GM23338 (cell line): ENCODE measurements at regions not wholly inside any gene's neighbourhood (a gene's known extent, or its start where the extent isn't known, plus 50 kb on each side); places are given as distances from the start of the nearest gene placed in this dataset.

Experiments used
- ATAC-seq: fragments of 200-7000 bp; cut with Tn5 transposase; 3 replicates; pipeline ENCODE4 v1.9.1; 2020
- DNase-seq: peaks from one replicate; pipeline ENCODE4 v3.0.0-alpha.2; 2015; ENCODE audit warnings: low spot score
- H2AFZ ChIP-seq: fragments of 200-600 bp; sonication (generic); 2 replicates; pipeline ENCODE4 v1.8.0; 2016; ENCODE audit warnings: antibody characterized with exemption, mild to moderate bottlenecking, moderate library complexity
- H3F3A ChIP-seq: fragments of 200-600 bp; sonication (generic); replicated peaks from 2 replicates; pipeline ENCODE4 v1.8.0; 2017; ENCODE audit warnings: antibody characterized with exemption, mixed run types, low read depth
- H3K27ac ChIP-seq: fragments of 200-600 bp; sonication (generic); 2 replicates; pipeline ENCODE4 v1.6.1; 2016; ENCODE audit warnings: low read depth
- H3K27me3 ChIP-seq: fragments of 200-600 bp; sonication (generic); 2 replicates; pipeline ENCODE4 v1.8.0; 2016; ENCODE audit warnings: mild to moderate bottlenecking, mixed run types, moderate library complexity; ENCODE audit not compliant: insufficient read depth
- H3K36me3 ChIP-seq: fragments of 200-600 bp; sonication (generic); 2 replicates; pipeline ENCODE4 v1.8.0; 2016; ENCODE audit warnings: mild to moderate bottlenecking; ENCODE audit not compliant: insufficient read depth
- H3K4me1 ChIP-seq: fragments of 200-600 bp; sonication (generic); 2 replicates; pipeline ENCODE4 v1.8.0; 2016; ENCODE audit warnings: mild to moderate bottlenecking, moderate library complexity; ENCODE audit not compliant: insufficient read depth
- H3K4me2 ChIP-seq: fragments of 200-600 bp; sonication (generic); 2 replicates; pipeline ENCODE4 v1.7.1; 2017; ENCODE audit warnings: mixed run types
- H3K4me3 ChIP-seq: fragments of 200-600 bp; sonication (generic); 2 replicates; pipeline ENCODE4 v1.6.1; 2016; ENCODE audit warnings: mixed run types
- H3K79me2 ChIP-seq: fragments of 200-600 bp; sonication (generic); replicated peaks from 2 replicates; pipeline ENCODE4 v1.8.0; 2017; ENCODE audit warnings: mild to moderate bottlenecking; ENCODE audit not compliant: insufficient read depth
- H3K9me2 ChIP-seq: fragments of 200-600 bp; sonication (generic); 2 replicates; pipeline ENCODE4 v1.8.0; 2017; ENCODE audit not compliant: insufficient read depth
- H4K20me1 ChIP-seq: fragments of 200-600 bp; sonication (generic); replicated peaks from 2 replicates; pipeline ENCODE4 v1.8.0; 2017; ENCODE audit warnings: mild to moderate bottlenecking; ENCODE audit not compliant: insufficient read depth
- H3K27ac Mint-ChIP-seq: 2 replicates; pipeline ENCODE4 v1.8.0; 2020; ENCODE audit warnings: inconsistent platforms, mild to moderate bottlenecking, moderate library complexity, mixed read lengths
- H3K27me3 Mint-ChIP-seq: 3 replicates; pipeline ENCODE4 v1.8.0; 2022; ENCODE audit warnings: low read depth, mild to moderate bottlenecking, moderate library complexity, mixed read lengths, inconsistent platforms; ENCODE audit not compliant: insufficient read depth, poor library complexity
- H3K36me3 Mint-ChIP-seq: 3 replicates; pipeline ENCODE4 v1.8.0; 2021; ENCODE audit warnings: low read depth, mild to moderate bottlenecking, inconsistent platforms, moderate library complexity, mixed read lengths
- H3K4me1 Mint-ChIP-seq: 3 replicates; pipeline ENCODE4 v1.8.0; 2020; ENCODE audit warnings: mild to moderate bottlenecking, inconsistent platforms, mixed read lengths
- H3K4me3 Mint-ChIP-seq: 3 replicates; pipeline ENCODE4 v1.8.0; 2021; ENCODE audit warnings: moderate library complexity, mild to moderate bottlenecking, inconsistent platforms, mixed read lengths
- H3K9me3 Mint-ChIP-seq: 3 replicates; pipeline ENCODE4 v1.8.0; 2020; ENCODE audit warnings: moderate library complexity, mild to moderate bottlenecking, inconsistent platforms, mixed read lengths
- CREB1 ChIP-seq: fragments of 250-450 bp; sonication (Bioruptor Pico); IDR thresholded peaks from 2 replicates; pipeline ENCODE4 v1.5.0; 2020; ENCODE audit warnings: low read depth, mild to moderate bottlenecking, moderate library complexity
- CTCF ChIP-seq, 2 experiments: fragments of 200-600 bp in 1 of 2; sonication (generic) in 1 of 2; conservative IDR thresholded peaks; 2 replicates each; pipeline versions ENCODE4 v1.5.1 to v1.6.1; 2016 to 2017; ENCODE audit warnings: antibody characterized with exemption in 2 of 2, low read depth in 2 of 2, mild to moderate bottlenecking in 2 of 2, moderate library complexity in 1 of 2
- EZH2 ChIP-seq: fragments of 200-600 bp; sonication (generic); IDR thresholded peaks from one replicate; pipeline ENCODE4 v1.8.0; 2017; ENCODE audit warnings: antibody characterized with exemption, mild to moderate bottlenecking, low read depth; ENCODE audit not compliant: unreplicated experiment
- EZH2phosphoT487 ChIP-seq: fragments of 200-600 bp; sonication (generic); IDR thresholded peaks from one replicate; pipeline ENCODE4 v1.8.1; 2018; ENCODE audit warnings: antibody characterized with exemption; ENCODE audit not compliant: unreplicated experiment
- JUNB ChIP-seq: IDR thresholded peaks from one replicate; pipeline ENCODE4 v1.6.1; 2016; ENCODE audit warnings: antibody characterized with exemption; ENCODE audit not compliant: unreplicated experiment
- NANOG ChIP-seq: IDR thresholded peaks from 2 replicates; pipeline ENCODE4 v1.6.1; 2016; ENCODE audit warnings: antibody characterized with exemption, borderline replicate concordance
- POLR2AphosphoS5 ChIP-seq: IDR thresholded peaks from 2 replicates; pipeline ENCODE4 v1.6.1; 2016; ENCODE audit warnings: antibody characterized with exemption, low read depth
- REST ChIP-seq: IDR thresholded peaks from one replicate; pipeline ENCODE4 v1.6.1; 2018; ENCODE audit warnings: antibody characterized with exemption; ENCODE audit not compliant: unreplicated experiment
- STAT1 ChIP-seq: IDR thresholded peaks from one replicate; pipeline ENCODE4 v1.6.1; 2016; ENCODE audit warnings: antibody characterized with exemption; ENCODE audit not compliant: unreplicated experiment
- ZNF114 ChIP-seq: fragments of 250-450 bp; sonication (Bioruptor Pico); IDR thresholded peaks from 2 replicates; pipeline ENCODE4 v1.5.0; 2020; ENCODE audit warnings: mild to moderate bottlenecking, moderate library complexity
- TF ChIP-seq, protein P1 (sequence below): IDR thresholded peaks from 2 replicates; pipeline ENCODE4 v1.6.1; 2016; ENCODE audit warnings: antibody characterized with exemption

- no peak for TF ChIP-seq REST
- TF ChIP-seq, protein P1, sequence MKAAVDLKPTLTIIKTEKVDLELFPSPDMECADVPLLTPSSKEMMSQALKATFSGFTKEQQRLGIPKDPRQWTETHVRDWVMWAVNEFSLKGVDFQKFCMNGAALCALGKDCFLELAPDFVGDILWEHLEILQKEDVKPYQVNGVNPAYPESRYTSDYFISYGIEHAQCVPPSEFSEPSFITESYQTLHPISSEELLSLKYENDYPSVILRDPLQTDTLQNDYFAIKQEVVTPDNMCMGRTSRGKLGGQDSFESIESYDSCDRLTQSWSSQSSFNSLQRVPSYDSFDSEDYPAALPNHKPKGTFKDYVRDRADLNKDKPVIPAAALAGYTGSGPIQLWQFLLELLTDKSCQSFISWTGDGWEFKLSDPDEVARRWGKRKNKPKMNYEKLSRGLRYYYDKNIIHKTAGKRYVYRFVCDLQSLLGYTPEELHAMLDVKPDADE, result no peak
- TF ChIP-seq CREB1 (CRISPR knock-in tag), result no peak
- no peak for TF ChIP-seq JUNB
- no peak for TF ChIP-seq EZH2phosphoT487
- no peak for TF ChIP-seq POLR2AphosphoS5
Measured at GRCh38 chr5:161058781-161059180, 206.8 kb upstream of the ATP10B start (continued).

- Mint-ChIP-seq H3K4me1 (no peaks in the 10 kb centered on the region), H3K36me3 (no peaks in the 10 kb centered on the region), H3K27me3 (no peaks in the 10 kb centered on the region), H3K4me3 (no peak overlapping the region), H3K27ac (no peak overlapping the region), H3K9me3 (no peaks in the 10 kb centered on the region)
- H4K20me1 ChIP-seq, result no peaks in the 10 kb centered on the region
- no peak overlapping the region for H3K27ac ChIP-seq
- no peak for DNase-seq
- H3K9me2 ChIP-seq, result no peaks in the 10 kb centered on the region; the same call in 1 of the 2 replicates
- no peaks in the 10 kb centered on the region for H3K27me3 ChIP-seq
- no peak overlapping the region for H2AFZ ChIP-seq
- no peaks in the 10 kb centered on the region for H3K4me1 ChIP-seq
- no peaks in the 10 kb centered on the region for H3F3A ChIP-seq
- no peak overlapping the region for H3K4me3 ChIP-seq
- H3K36me3 ChIP-seq, result no peaks in the 10 kb centered on the region
- no peak overlapping the region for H3K4me2 ChIP-seq
- no peak for ATAC-seq
- no peaks in the 10 kb centered on the region for H3K79me2 ChIP-seq
- TF ChIP-seq CREB1 (CRISPR knock-in tag), result no peak
- TF ChIP-seq JUNB, result no peak
- TF ChIP-seq ZNF114 (CRISPR knock-in tag), result no peak
- TF ChIP-seq, protein P1, result no peak
- no peak for TF ChIP-seq POLR2AphosphoS5
- no peak for TF ChIP-seq REST
- no peak for TF ChIP-seq STAT1
- TF ChIP-seq NANOG, result no peak
- no peak for TF ChIP-seq EZH2phosphoT487
- TF ChIP-seq CTCF (conservative IDR thresholded peaks at IDR 0.05; ENCODE audit: low read depth in 2 of 2), result no peak
- TF ChIP-seq EZH2, result no peak
Measured at GRCh38 chr5:161051920-161052500, 200.0 kb upstream of the ATP10B start.
